GM20000 (cell line): ENCODE measurements at regions not wholly inside any gene's neighbourhood (a gene's known extent, or its start where the extent isn't known, plus 50 kb on each side); places are given as distances from the start of the nearest gene placed in this dataset.

ENCODE experiments used
- DNase-seq: peaks from one replicate; pipeline ENCODE4 v3.0.0; 2012; ENCODE audit warnings: low spot score
- TF ChIP-seq, protein P1 (sequence below): IDR thresholded peaks from 2 replicates; pipeline ENCODE4 v1.5.1; 2012; ENCODE audit warnings: mild to moderate bottlenecking, control low read depth; ENCODE audit errors: extremely low read depth, missing control alignments

- no peak for DNase-seq
- TF ChIP-seq, protein P1, sequence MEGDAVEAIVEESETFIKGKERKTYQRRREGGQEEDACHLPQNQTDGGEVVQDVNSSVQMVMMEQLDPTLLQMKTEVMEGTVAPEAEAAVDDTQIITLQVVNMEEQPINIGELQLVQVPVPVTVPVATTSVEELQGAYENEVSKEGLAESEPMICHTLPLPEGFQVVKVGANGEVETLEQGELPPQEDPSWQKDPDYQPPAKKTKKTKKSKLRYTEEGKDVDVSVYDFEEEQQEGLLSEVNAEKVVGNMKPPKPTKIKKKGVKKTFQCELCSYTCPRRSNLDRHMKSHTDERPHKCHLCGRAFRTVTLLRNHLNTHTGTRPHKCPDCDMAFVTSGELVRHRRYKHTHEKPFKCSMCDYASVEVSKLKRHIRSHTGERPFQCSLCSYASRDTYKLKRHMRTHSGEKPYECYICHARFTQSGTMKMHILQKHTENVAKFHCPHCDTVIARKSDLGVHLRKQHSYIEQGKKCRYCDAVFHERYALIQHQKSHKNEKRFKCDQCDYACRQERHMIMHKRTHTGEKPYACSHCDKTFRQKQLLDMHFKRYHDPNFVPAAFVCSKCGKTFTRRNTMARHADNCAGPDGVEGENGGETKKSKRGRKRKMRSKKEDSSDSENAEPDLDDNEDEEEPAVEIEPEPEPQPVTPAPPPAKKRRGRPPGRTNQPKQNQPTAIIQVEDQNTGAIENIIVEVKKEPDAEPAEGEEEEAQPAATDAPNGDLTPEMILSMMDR: no peak
Measured at GRCh38 chr17:79370126-79370525, 240.7 kb downstream of the RBFOX3 start.

- no peak for DNase-seq
- TF ChIP-seq, protein P1: no peak
Measured at GRCh38 chr17:79369532-79369931, 241.3 kb downstream of the RBFOX3 start.

DNA sequence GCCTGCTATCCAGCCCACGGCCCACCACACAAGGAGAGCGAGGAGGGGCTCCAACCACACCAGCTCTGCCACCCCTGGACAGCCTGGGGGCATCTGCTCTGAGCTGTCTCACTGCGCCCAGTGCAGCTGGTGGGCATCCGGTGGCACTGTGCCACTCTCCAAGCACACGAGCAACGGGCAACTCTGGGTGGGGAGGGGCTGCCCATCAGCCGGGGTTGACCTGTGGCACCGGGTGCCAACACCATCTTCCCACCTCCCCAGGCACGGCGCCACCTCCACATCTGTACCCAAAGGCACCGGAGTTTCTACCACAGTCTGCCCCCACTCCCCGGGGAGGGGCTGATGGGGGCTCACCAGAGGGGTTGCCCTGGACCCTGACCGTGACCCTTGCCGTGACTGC lies 241.8 kb downstream of the RBFOX3 start:
- TF ChIP-seq, protein P1: no peak
- DNase-seq: no peak

- TF ChIP-seq, protein P1: no peak
- DNase-seq: no peak
Measured at GRCh38 chr17:79368521-79368920, 242.3 kb downstream of the RBFOX3 start.

- DNase-seq: no peak
- TF ChIP-seq, protein P1: no peak
Measured at GRCh38 chr17:79366988-79367571, 243.8 kb downstream of the RBFOX3 start.

DNA sequence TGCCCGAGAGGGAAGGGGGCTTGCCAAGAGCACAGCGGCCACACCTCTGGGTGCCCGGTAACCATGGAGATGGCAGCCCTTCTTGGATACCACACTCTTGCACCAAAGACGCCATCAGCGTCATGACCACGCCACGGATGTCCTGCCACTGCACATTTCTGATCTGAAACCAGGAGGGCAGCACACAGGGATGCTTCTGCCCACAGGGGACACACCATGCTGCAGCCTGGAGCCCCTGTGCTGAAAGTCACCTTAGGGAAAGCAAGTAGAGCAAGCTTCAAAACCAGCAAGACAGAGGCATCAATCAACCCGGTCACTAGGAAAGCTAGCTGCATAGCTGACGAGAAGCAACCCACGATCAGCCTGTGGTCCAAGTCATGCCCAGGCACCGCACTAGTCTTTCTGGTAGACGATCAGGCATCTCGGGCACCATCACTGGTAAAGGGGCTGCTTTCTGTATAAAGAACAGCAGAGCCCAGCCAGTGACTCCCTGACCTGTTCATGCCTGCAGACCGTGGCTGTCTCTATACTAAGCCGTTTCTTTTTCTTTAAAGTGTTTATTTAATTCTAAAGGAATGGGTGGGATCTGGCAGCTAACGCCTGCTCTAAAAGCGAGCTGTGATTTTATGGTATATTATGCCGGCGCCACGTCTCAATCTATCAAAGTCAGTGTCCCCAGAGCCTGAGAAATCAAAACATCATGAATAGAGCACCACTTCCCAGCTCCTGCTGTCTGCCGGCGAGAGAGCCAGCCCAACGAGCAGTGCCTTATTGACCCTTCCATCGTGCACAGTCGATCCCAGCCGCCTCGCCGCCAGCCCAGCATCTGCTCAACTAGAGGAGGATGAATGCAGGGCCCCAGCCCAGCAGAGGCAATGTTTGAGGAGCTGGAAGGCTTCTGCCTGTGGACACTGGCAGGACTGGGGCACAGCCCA lies 244.7 kb downstream of the RBFOX3 start:
- no peak for DNase-seq
- TF ChIP-seq, protein P1: no peak

DNA sequence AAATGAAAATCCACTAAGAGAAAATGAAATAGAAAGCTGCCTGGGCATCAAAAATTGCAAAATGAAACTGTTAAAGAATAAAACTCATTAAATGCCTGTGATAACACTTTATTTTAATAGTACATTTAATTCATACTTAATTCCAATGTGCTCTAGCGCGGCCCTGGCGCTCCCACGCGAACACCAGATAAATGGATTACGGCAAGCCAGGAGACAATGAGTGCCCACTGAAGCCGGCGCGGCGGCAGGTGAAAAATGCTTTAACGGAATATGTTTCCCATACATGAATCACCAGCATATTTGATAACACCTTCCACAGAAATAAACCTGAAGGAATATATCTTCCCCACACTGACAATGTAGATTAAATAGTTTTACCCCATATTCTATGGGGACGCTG lies 245.5 kb downstream of the RBFOX3 start:
- no peak for DNase-seq
- TF ChIP-seq, protein P1: no peak
